Activated naive CD4-positive, alpha-beta T cell treated with anti-CD3 and anti-CD28 coated beads, Interleukin-2, amount 50 U/mL, for 24 hours (primary cell): ENCODE measurements at regions not wholly inside any gene's neighbourhood (a gene's known extent, or its start where the extent isn't known, plus 50 kb on each side); places are given as distances from the start of the nearest gene placed in this dataset.
"Not testable (repeated sequence)": the region's sequence is repeated elsewhere in the genome, so short reads cannot be mapped to it uniquely, and the experiment has no call there.

ENCODE experiments used
- H3K27ac Mint-ChIP-seq: one replicate; pipeline ENCODE4 v1.8.0; 2021; ENCODE audit warnings: mild to moderate bottlenecking, mixed read lengths
- H3K27me3 Mint-ChIP-seq: one replicate; pipeline ENCODE4 v1.8.0; 2021; ENCODE audit warnings: mixed read lengths
- H3K36me3 Mint-ChIP-seq: one replicate; pipeline ENCODE4 v1.8.0; 2021; ENCODE audit warnings: mixed read lengths
- H3K4me1 Mint-ChIP-seq: one replicate; pipeline ENCODE4 v1.8.0; 2021; ENCODE audit warnings: mixed read lengths
- H3K4me3 Mint-ChIP-seq: one replicate; pipeline ENCODE4 v1.8.0; 2021; ENCODE audit warnings: mild to moderate bottlenecking, mixed read lengths
- H3K9me3 Mint-ChIP-seq: one replicate; pipeline ENCODE4 v1.8.0; 2021; ENCODE audit warnings: mixed read lengths

GRCh38 chr4:152187693-152188092 is 348.2 kb downstream of the FBXW7 start:
- H3K4me3 Mint-ChIP-seq, result no peak overlapping the region
- H3K27me3 Mint-ChIP-seq, result no peaks in the 10 kb centered on the region
- no peak overlapping the region for H3K27ac Mint-ChIP-seq
- H3K9me3 Mint-ChIP-seq, result no peaks in the 10 kb centered on the region
- H3K4me1 Mint-ChIP-seq, result peaks cover 51% of the 10 kb centered on the region
- H3K36me3 Mint-ChIP-seq, result no peaks in the 10 kb centered on the region

DNA sequence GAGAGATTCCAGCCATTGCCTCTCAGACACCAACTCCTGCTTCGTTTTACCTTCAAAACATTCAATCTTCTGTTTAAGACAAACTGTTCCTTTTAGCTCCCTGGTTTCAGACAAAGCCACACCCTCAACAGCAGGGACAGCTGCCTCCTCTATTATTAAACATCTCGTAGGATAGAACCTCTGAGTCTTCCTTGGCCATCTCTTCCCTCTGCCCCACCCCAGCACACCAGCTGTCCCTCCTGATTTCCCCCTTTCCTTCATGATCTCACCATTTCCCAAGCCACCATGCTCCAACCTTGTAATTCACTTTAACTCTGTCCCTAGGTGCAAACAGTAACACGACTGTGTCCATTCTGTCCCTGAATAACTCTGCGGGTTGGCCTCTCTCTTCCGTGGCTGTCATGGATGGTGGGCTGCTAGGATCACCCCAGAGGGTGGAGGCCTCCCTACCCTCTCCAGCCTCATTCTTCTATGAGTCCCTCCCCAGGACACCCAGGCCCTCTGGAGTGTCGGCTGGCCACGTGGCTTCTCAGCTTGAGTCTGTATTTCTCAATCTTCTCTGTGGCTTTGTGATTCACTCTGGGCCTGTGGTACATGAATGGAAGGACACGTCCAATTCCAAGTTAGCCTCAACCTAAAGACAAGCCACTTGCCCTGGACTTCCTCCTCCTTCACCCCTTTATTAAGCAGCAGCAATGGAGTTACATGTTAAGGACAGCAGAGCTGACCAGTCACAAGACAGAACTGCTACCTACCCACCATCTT is 349.9 kb downstream of the FBXW7 start:
- Mint-ChIP-seq H3K36me3 (no peaks in the 10 kb centered on the region), H3K27ac (no peak overlapping the region), H3K4me3 (no peak overlapping the region), H3K9me3 (no peaks in the 10 kb centered on the region), H3K4me1 (peaks cover 52% of the 10 kb centered on the region), H3K27me3 (no peaks in the 10 kb centered on the region)

- Mint-ChIP-seq H3K27ac (no peak overlapping the region), H3K27me3 (no peaks in the 10 kb centered on the region), H3K9me3 (no peaks in the 10 kb centered on the region), H3K36me3 (no peaks in the 10 kb centered on the region), H3K4me3 (no peak overlapping the region), H3K4me1 (peaks cover 42% of the 10 kb centered on the region)
These were observed 354.7 kb downstream of the FBXW7 start for GRCh38 chr4:152181150-152181549.

GRCh38 chr4:152180369-152180768 is 355.5 kb downstream of the FBXW7 start:
- Mint-ChIP-seq H3K9me3 (no peaks in the 10 kb centered on the region), H3K4me1 (peaks cover 35% of the 10 kb centered on the region), H3K27ac (no peak overlapping the region), H3K4me3 (no peak overlapping the region), H3K27me3 (no peaks in the 10 kb centered on the region), H3K36me3 (no peaks in the 10 kb centered on the region)

DNA sequence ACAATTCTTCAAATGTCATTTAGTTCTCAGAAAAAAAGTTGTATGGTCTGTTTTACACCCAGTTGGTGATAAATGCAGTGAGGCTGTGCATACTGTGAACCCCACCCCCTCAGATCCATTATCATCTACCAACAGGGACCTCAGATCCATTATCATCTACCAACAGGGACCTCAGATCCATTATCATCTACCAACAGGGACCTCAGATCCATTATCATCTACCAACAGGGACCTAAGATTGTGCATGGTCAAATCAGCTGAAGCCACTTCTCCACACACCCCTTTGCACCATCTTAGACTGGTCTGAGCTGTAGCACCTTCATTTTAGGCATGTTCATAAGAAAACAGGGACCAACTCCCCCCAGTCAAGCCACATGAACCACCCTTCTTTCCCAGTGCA is 358.4 kb downstream of the FBXW7 start:
- peaks cover 10% of the 10 kb centered on the region for H3K4me1 Mint-ChIP-seq
- not testable (repeated sequence) for H3K9me3 Mint-ChIP-seq, H3K4me3 Mint-ChIP-seq, H3K27ac Mint-ChIP-seq, H3K36me3 Mint-ChIP-seq, H3K27me3 Mint-ChIP-seq

DNA sequence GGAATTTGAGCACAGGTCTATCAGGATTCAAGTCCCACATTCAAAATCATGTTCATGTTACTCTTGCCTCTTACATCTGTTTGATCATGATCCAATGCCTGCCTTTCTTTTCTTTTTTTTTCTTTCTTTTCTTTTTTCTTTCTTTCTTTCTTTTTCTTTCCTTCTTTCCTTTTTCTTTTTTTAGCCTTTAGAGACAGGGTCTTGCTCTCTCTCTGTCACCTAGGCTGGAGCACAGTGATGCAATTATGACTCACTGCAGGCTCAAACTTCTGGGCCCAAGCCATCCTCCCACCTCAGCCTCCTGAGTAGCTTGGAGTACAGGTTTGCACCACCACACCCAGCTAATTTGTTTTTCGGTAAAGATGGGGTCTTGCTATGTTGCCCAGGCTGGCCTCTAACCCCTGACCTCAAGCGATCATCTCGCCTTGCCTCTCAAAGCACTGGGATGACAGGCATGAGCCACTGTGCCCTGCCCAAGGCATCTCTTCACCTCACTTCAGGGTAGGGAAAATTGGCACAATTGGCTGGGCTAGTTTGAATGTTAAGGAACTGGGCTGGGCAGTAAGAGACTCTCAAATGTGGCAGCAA is 359.2 kb downstream of the FBXW7 start:
- no peaks in the 10 kb centered on the region for H3K9me3 Mint-ChIP-seq
- peaks cover 10% of the 10 kb centered on the region for H3K4me1 Mint-ChIP-seq
- peaks cover 2% of the 10 kb centered on the region for H3K36me3 Mint-ChIP-seq
- H3K4me3 Mint-ChIP-seq, result no peak overlapping the region
- no peaks in the 10 kb centered on the region for H3K27me3 Mint-ChIP-seq
- H3K27ac Mint-ChIP-seq, result no peak overlapping the region

GRCh38 chr4:152175586-152175985 is 360.3 kb downstream of the FBXW7 start:
- Mint-ChIP-seq H3K4me3 (no peak overlapping the region), H3K4me1 (peaks cover 10% of the 10 kb centered on the region), H3K27ac (no peak overlapping the region), H3K36me3 (peaks cover 2% of the 10 kb centered on the region), H3K27me3 (no peaks in the 10 kb centered on the region), H3K9me3 (no peaks in the 10 kb centered on the region)

DNA sequence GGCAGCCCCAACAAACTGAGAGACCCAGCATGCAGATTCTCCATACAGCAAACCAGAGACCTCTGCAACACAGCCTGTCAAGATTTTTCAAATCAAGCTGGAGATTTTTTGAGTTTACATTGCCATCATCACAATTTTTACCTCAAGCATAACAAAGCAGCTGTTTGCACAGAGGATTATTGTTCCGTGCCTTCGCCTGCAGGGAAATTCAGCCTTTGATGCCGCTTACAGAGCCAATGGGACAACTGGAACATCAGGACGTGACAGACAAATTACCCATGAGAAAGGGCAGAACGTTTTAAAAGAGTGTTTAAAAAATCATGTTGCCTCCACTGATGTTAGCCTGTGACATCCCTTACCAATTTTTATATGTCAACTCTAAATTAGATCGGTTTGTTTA is 363.7 kb downstream of the FBXW7 start:
- Mint-ChIP-seq H3K27ac (no peak overlapping the region), H3K4me1 (no peaks in the 10 kb centered on the region), H3K36me3 (peaks cover 2% of the 10 kb centered on the region), H3K9me3 (no peaks in the 10 kb centered on the region), H3K27me3 (no peaks in the 10 kb centered on the region), H3K4me3 (no peak overlapping the region)

- no peaks in the 10 kb centered on the region for H3K9me3 Mint-ChIP-seq
- H3K36me3 Mint-ChIP-seq, result peaks cover 2% of the 10 kb centered on the region
- H3K4me1 Mint-ChIP-seq, result no peaks in the 10 kb centered on the region
- no peak overlapping the region for H3K27ac Mint-ChIP-seq
- H3K4me3 Mint-ChIP-seq, result no peak overlapping the region
- no peaks in the 10 kb centered on the region for H3K27me3 Mint-ChIP-seq
These were observed 364.3 kb downstream of the FBXW7 start for GRCh38 chr4:152171556-152171955.

DNA sequence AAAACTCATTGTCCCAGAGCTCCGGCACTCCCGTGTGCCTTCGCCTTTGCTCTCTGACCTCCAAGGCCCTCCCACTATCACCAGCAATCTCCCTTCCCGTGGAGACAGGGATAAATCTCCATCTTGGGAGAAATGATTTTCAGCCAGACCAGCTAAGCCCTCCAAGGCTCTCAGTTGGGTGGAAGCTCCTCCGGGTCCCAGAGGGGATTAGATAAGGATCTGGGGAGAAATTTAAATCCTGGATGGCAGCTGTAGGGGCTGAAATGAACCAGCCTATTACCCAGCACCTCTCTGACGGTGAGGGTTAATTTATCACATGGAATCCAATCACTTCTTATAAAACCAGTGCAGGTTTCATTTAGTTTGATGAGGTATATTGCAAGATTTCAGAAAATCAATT is 366.2 kb downstream of the FBXW7 start:
- Mint-ChIP-seq H3K4me3 (no peak overlapping the region), H3K36me3 (peaks cover 2% of the 10 kb centered on the region), H3K4me1 (no peaks in the 10 kb centered on the region), H3K27ac (no peak overlapping the region), H3K9me3 (no peaks in the 10 kb centered on the region), H3K27me3 (no peaks in the 10 kb centered on the region)

GRCh38 chr4:152168987-152169616 is 366.8 kb downstream of the FBXW7 start:
- no peaks in the 10 kb centered on the region for H3K27me3 Mint-ChIP-seq
- no peaks in the 10 kb centered on the region for H3K9me3 Mint-ChIP-seq
- H3K4me3 Mint-ChIP-seq, result no peak overlapping the region
- no peaks in the 10 kb centered on the region for H3K4me1 Mint-ChIP-seq
- peaks cover 2% of the 10 kb centered on the region for H3K36me3 Mint-ChIP-seq
- H3K27ac Mint-ChIP-seq, result no peak overlapping the region

GRCh38 chr4:152166567-152166966 is 369.3 kb downstream of the FBXW7 start:
- Mint-ChIP-seq H3K36me3 (no peaks in the 10 kb centered on the region), H3K9me3 (no peaks in the 10 kb centered on the region), H3K27ac (no peak overlapping the region), H3K4me1 (no peaks in the 10 kb centered on the region), H3K4me3 (no peak overlapping the region), H3K27me3 (no peaks in the 10 kb centered on the region)

- H3K4me3 Mint-ChIP-seq, result no peak overlapping the region
- no peaks in the 10 kb centered on the region for H3K36me3 Mint-ChIP-seq
- no peaks in the 10 kb centered on the region for H3K4me1 Mint-ChIP-seq
- no peaks in the 10 kb centered on the region for H3K27me3 Mint-ChIP-seq
- no peaks in the 10 kb centered on the region for H3K9me3 Mint-ChIP-seq
- no peak overlapping the region for H3K27ac Mint-ChIP-seq
These were observed 370.0 kb downstream of the FBXW7 start for GRCh38 chr4:152165846-152166245.

- Mint-ChIP-seq H3K27me3 (no peaks in the 10 kb centered on the region), H3K9me3 (no peaks in the 10 kb centered on the region), H3K36me3 (no peaks in the 10 kb centered on the region), H3K4me1 (no peaks in the 10 kb centered on the region), H3K27ac (no peak overlapping the region), H3K4me3 (no peak overlapping the region)
These were observed 370.7 kb downstream of the FBXW7 start for GRCh38 chr4:152165146-152165545.

DNA sequence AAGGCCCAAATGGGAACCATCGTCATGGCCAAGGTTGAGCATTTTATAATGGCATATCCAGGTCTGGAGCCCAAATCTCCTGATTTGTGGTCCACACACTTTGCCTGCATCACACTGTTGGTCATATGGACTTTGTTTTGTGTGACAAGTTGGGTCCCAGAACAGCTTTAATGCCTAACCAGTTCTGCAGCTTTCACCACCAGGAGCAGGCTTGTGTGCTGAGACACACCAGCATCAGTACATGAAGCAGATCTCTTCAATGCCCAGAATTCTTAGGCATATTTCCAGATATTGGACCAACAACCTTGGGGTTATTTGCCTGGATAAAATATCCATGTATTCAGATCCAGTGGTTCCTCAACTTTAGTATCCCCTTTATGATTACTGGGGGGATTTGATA is 371.3 kb downstream of the FBXW7 start:
- Mint-ChIP-seq H3K4me3 (no peak overlapping the region), H3K36me3 (no peaks in the 10 kb centered on the region), H3K27ac (no peak overlapping the region), H3K4me1 (no peaks in the 10 kb centered on the region), H3K27me3 (no peaks in the 10 kb centered on the region), H3K9me3 (no peaks in the 10 kb centered on the region)

DNA sequence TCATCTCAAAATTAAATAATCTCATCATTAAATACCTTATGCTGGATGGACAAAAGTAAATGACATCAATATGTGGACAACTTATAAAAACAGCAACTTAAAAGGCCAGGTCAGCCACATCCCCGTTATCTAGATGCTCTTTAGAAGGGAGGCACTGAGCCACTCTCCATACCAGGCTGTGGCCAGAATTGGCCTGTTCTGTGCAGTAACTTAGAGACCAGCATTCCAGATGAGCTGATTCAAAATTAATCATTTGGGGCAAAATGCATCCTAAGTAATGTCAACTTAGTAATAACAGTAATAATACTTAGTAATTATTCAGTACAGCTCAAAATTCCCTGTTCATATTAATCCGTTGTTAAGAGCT is 373.6 kb downstream of the FBXW7 start:
- Mint-ChIP-seq H3K9me3 (no peaks in the 10 kb centered on the region), H3K36me3 (no peaks in the 10 kb centered on the region), H3K27me3 (no peaks in the 10 kb centered on the region), H3K27ac (no peak overlapping the region), H3K4me3 (no peak overlapping the region), H3K4me1 (peaks cover 18% of the 10 kb centered on the region)
